Activated naive CD4-positive, alpha-beta T cell treated with anti-CD3 and anti-CD28 coated beads for 36 hours (primary cell): ENCODE measurements at regions not wholly inside any gene's neighbourhood (a gene's known extent, or its start where the extent isn't known, plus 50 kb on each side); places are given as distances from the start of the nearest gene placed in this dataset.
A peak's percentile ranks its signal among the peaks of the same experiment; 100 is the strongest.
"Not testable (repeated sequence)": the region's sequence is repeated elsewhere in the genome, so short reads cannot be mapped to it uniquely, and the experiment has no call there.

Experiments
- CTCF ChIA-PET: fragments of 350-600 bp; sonication (Branson Sonifier 250); formaldehyde crosslinking; loops from one replicate; lab custom pipeline; 2021; ENCODE audit warnings: antibody characterized with exemption; lab: Charles Lee
- DNase-seq: peaks from one replicate; pipeline ENCODE4 v3.0.0-alpha.2; 2020
- H3K27ac Mint-ChIP-seq: one replicate; pipeline ENCODE4 v1.8.0; 2021; ENCODE audit warnings: mild to moderate bottlenecking, mixed read lengths
- H3K27me3 Mint-ChIP-seq: one replicate; pipeline ENCODE4 v1.8.0; 2021; ENCODE audit warnings: low read depth, mixed read lengths
- H3K36me3 Mint-ChIP-seq: one replicate; pipeline ENCODE4 v1.8.0; 2021; ENCODE audit warnings: low read depth, mixed read lengths
- H3K4me1 Mint-ChIP-seq: one replicate; pipeline ENCODE4 v1.8.0; 2021; ENCODE audit warnings: low read depth, mixed read lengths
- H3K4me3 Mint-ChIP-seq: one replicate; pipeline ENCODE4 v1.8.0; 2021; ENCODE audit warnings: mild to moderate bottlenecking, moderate library complexity, mixed read lengths
- H3K9me3 Mint-ChIP-seq: one replicate; pipeline ENCODE4 v1.8.0; 2021; ENCODE audit warnings: mixed read lengths
- intact Hi-C: fragments of 100-400 bp; cut with micrococcal nuclease; formaldehyde crosslinking; loops from one replicate; pipeline ENCODE4 v1.15.1; 2023

DNA sequence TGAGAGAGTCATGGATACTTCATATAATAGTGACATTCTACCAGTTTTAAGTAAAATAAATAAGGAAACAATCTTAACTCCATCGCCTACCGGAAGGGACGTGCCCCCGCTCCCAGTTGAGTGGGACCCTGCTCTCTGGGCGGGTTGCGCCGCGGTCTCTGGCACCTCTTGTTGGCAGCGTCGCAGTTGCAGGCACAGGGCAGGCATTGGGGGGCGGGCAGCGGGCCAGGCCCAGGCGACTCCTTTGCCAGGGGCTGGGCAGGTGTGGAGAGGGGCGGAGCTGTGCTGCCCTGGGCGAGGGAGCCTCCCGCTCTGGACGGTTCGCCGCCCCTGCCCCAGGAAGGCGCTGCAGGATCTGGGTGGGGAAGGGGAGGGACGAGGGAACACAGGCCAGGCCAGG is 1500.6 kb downstream of the FOXD4L5 start:
- H3K36me3 Mint-ChIP-seq, intact Hi-C loops, H3K4me1 Mint-ChIP-seq, H3K27ac Mint-ChIP-seq, H3K9me3 Mint-ChIP-seq, CTCF ChIA-PET, H3K4me3 Mint-ChIP-seq, H3K27me3 Mint-ChIP-seq, DNase-seq: not testable (repeated sequence)

DNA sequence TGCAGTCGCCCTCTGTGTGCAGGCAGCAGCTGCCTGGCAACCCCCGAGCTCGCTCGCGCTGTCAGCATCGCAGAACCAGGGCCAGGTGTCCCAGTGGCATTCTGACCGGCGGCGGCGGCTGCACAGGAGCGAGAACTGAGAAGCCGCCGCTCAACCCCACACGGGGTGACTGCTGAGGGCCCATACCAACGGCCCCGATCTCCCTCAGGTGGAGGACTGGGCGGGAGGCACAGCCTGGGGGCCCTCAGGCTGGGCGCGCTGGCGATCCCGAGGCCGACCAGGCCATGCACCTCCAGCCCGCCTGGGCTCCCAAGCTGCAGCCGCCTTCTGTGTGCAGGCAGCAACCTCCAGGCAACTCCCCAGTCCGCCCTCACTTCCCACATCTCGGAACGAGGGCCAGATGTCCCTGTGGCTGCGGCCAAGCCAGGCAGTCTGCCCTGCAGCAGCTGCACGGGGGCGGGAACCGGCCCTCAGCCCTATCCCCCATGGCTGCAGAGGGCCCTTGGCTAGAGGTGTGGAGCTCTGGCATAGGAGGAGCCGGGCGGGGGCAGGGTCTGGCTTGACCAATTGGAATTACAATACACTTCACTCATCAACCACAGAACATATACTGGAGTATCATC is 1503.1 kb downstream of the FOXD4L5 start:
- H3K4me1 Mint-ChIP-seq, DNase-seq, H3K9me3 Mint-ChIP-seq, CTCF ChIA-PET, H3K4me3 Mint-ChIP-seq, H3K27ac Mint-ChIP-seq, H3K36me3 Mint-ChIP-seq, H3K27me3 Mint-ChIP-seq, intact Hi-C loops: not testable (repeated sequence)

DNA sequence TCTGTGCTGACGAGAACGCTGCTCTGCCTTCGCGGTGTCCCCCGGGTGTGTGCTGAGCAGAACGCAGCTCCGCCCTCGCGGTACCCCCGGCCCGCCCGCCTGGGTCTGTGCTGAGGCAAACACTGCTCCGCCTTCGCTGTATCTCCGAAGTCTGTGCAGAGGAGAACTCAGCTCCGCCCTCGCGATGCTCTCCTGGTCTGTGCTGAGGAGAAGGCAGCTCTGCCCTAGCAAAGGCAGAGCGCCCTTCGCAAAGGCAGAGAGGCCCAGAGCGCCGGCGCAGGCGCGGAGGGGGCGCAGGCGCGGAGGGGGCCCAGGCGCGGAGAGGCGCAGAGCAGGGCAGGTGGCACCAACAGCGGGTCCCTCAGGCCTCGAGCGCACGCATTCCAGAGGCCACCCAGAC is 1503.6 kb downstream of the FOXD4L5 start:
- H3K27ac Mint-ChIP-seq, DNase-seq, intact Hi-C loops, H3K4me1 Mint-ChIP-seq, H3K27me3 Mint-ChIP-seq, H3K9me3 Mint-ChIP-seq, H3K36me3 Mint-ChIP-seq, H3K4me3 Mint-ChIP-seq, CTCF ChIA-PET: not testable (repeated sequence)

DNA sequence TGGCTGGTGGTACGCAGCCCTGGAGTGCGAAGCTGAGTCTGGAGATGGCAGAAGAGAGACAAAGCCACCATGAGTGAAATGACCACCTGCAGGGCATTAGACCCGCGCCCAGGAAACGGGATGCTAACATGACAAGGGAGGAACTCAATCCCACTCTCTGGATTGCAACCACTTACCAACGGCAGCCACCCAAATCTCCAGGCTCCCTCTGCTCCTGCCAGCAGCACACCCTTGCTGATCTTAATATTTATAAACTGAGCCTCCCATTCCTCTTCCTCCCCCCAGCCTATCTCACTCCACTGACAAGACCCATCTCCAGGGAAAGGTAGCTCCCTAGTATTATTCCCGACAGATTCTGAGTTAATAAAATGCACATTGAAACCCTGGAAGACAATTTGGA is 1508.8 kb downstream of the FOXD4L5 start:
- CTCF ChIA-PET, H3K4me3 Mint-ChIP-seq, H3K36me3 Mint-ChIP-seq, H3K9me3 Mint-ChIP-seq, H3K4me1 Mint-ChIP-seq, H3K27ac Mint-ChIP-seq, intact Hi-C loops, DNase-seq, H3K27me3 Mint-ChIP-seq: not testable (repeated sequence)

DNA sequence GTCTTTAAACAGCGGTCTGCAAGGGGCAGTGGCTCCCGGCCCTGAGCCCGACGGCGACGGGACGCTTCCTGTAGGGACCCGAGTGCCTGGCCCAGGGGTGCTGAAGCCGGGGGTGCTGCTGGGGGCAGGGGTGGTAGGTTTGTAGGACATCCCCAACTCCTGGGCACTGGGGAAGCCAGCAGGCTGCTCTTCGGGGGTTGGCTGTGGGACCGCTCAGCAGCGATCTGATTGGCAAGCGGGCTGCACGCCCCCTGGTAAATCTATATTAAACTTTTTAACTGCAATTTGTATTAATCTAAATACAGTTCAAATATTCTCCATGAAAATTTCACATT is 1510.0 kb downstream of the FOXD4L5 start:
- DNase-seq, H3K4me1 Mint-ChIP-seq, H3K4me3 Mint-ChIP-seq, intact Hi-C loops, CTCF ChIA-PET, H3K27me3 Mint-ChIP-seq, H3K27ac Mint-ChIP-seq, H3K9me3 Mint-ChIP-seq, H3K36me3 Mint-ChIP-seq: not testable (repeated sequence)

DNA sequence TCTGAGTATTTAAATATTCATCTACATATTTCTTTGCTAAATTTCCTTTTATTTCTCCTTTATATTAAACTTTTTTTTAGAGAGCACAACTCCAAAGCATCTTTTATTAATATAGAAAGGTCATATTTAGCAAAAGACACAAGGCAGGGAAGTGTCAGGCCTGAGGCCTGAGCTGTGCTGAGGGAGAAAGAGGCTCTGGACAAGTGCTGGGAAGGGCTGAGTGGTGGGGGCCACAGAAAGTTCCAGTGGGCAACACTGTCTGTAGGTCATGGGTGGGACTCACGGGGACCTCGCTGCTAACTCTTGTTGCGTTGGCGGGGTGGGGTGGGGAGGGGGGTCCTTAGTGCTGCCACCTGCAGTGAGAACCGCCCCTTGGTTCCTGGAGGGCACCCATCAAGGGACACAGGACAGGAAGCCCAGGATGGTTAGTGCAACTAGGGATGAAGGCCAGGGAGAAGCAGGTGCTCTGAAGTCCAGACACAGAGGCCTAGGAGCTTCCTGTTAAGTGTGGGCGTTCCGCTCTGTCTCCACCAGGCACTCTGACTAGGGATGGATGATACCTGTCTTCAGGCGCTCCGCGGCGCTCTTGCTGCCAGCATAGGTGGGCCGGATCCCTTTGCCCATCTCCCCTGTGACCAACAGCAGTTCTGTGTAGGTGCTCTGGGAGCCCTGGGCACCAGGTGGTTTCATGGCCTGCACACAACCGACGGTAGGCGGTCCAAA is 1510.5 kb downstream of the FOXD4L5 start:
- intact Hi-C loops, H3K4me3 Mint-ChIP-seq, CTCF ChIA-PET, DNase-seq, H3K4me1 Mint-ChIP-seq, H3K27me3 Mint-ChIP-seq, H3K36me3 Mint-ChIP-seq, H3K9me3 Mint-ChIP-seq, H3K27ac Mint-ChIP-seq: not testable (repeated sequence)

DNA sequence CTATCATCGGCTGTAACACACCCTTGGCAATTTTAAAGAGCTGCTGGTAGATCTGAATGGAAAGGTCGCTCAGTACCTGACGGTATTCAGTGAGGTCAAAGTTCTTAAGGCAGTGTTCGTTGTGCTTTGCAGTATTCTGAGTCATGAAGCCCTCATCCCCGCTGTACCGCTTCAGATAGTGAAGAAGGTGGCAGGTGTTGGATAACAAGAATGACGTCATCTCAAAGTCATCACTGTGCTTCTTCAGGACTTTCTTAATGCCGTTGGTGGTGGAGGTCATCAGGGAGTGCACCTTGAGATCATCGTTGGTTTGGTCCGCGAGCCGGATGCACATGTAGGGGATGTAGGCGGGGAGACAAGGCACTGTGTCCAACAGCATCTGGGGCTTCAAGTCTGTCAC is 1522.8 kb downstream of the FOXD4L5 start:
- H3K9me3 Mint-ChIP-seq, DNase-seq, H3K27ac Mint-ChIP-seq, H3K4me1 Mint-ChIP-seq, H3K4me3 Mint-ChIP-seq, intact Hi-C loops, H3K27me3 Mint-ChIP-seq, CTCF ChIA-PET, H3K36me3 Mint-ChIP-seq: not testable (repeated sequence)

DNA sequence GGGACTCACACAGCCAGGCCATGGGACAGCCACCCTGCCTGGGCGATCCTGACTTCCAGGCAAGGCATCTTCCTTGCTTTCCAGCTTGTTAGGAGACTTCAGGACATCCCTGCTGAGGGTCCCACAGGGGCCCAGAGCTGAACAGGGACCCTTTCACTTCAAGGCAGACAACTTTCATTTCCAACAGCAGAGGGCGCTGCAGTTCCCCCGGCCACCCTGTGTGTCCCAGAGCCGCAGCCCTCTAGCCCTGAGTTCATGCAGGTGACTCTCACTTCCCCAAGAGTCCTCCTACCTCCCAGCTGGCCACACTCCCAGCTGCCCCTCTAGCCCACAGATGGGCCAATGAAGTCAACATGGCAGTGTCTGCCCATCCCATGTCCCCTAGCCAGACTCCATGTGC is 1556.0 kb downstream of the FOXD4L5 start:
- H3K4me3 Mint-ChIP-seq, H3K27me3 Mint-ChIP-seq, H3K36me3 Mint-ChIP-seq, H3K9me3 Mint-ChIP-seq, H3K4me1 Mint-ChIP-seq, DNase-seq, H3K27ac Mint-ChIP-seq, CTCF ChIA-PET, intact Hi-C loops: not testable (repeated sequence)

DNA sequence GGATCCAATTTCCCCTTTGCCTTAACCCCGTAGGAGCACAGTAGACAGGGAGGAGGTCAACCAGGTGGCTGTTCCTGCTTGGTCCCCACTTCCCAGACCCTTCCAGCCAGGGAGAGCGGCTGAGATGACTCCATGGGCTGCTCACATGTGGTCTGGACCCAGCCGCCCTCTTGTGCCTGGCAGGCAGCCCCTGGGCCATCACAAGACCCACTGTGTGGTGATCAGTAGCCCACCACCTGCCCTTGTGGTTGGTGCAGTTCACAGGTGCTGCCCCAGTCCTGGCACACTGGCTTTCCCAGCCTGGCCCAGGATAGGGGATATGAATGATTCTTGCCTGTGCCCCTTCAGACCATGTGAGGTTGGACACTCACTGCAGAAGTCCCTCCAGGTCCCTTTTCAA is 1556.7 kb downstream of the FOXD4L5 start:
- CTCF ChIA-PET = no interaction called here
- H3K36me3 Mint-ChIP-seq = no peaks in the 10 kb centered on the region
- DNase-seq = no peak
- no peak overlapping the region for H3K4me3 Mint-ChIP-seq
- no peaks in the 10 kb centered on the region for H3K4me1 Mint-ChIP-seq
- H3K9me3 Mint-ChIP-seq = peaks cover 1% of the 10 kb centered on the region
- intact Hi-C loops = no loop called here
- no peaks in the 10 kb centered on the region for H3K27me3 Mint-ChIP-seq
- no peak overlapping the region for H3K27ac Mint-ChIP-seq

DNA sequence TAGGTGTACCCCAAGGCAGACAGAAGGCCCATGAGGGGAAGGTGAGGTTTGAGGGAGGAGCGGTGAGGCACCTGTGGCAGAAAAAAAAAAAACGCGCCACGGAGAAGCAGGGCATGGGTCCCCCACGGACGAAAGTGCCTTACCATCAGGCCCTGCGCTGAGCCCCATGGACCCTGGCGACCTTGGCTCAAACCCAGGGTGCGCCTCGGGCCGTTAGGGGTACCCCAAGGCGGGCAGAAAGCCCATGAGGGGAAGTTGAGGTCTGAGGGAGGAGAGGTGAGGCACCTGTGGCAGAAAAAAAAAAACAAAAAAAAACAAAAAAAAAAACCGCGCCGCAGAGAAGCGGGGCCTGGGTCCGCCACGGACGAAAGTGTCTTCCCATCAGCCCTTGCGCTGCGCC is 1576.7 kb downstream of the FOXD4L5 start:
- H3K27me3 Mint-ChIP-seq, CTCF ChIA-PET, H3K27ac Mint-ChIP-seq, H3K9me3 Mint-ChIP-seq, intact Hi-C loops, H3K4me1 Mint-ChIP-seq, DNase-seq, H3K36me3 Mint-ChIP-seq, H3K4me3 Mint-ChIP-seq: not testable (repeated sequence)

DNA sequence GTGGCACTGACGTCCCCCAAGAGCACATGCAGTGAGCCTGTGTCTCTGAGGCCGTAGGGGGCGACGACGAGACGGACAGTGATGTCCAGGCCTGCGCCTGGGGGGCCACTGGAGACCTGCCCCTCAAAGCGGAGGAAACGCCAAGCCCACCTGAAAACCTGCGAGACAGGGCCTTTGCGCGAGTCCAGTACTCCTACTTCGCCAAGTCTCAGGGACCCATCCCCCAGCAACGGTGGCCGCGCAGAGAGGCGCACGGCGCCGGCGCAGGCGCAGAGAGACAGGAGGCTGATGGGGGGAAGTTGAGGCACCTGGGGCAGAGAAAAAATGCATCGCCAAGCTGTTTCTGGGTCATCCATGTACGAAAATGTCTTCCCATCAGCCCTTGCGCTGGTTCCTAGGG is 1580.6 kb downstream of the FOXD4L5 start:
- not testable (repeated sequence) for H3K36me3 Mint-ChIP-seq

DNA sequence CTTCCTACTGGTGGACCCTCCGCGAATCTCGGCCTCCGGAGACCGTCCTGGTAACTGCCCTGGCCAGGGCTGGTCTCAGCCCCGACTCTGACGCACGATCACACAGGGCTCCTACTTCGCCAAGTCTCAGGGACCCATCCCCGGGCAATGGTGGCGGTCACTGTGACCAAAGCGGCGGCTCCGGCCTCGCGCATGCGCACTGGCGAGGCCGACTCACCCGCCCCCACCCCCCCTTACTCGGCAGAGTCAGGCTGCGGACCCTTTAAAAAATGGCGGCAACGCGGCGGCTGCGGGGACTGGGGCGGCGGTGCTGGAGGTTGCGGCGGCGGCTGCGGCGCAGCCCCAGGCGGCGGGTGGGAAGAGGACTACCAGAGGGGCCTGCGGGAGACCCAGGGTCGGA is 1581.3 kb downstream of the FOXD4L5 start:
- H3K27ac Mint-ChIP-seq, H3K4me3 Mint-ChIP-seq, H3K4me1 Mint-ChIP-seq, intact Hi-C loops, H3K27me3 Mint-ChIP-seq, H3K9me3 Mint-ChIP-seq, H3K36me3 Mint-ChIP-seq, CTCF ChIA-PET: not testable (repeated sequence)
- DNase-seq = peak; percentile 28

More for the DNA sequence above, 1580.6 kb downstream of the FOXD4L5 start:
- intact Hi-C loops, H3K9me3 Mint-ChIP-seq, CTCF ChIA-PET, DNase-seq, H3K27ac Mint-ChIP-seq, H3K27me3 Mint-ChIP-seq, H3K4me1 Mint-ChIP-seq, H3K4me3 Mint-ChIP-seq: not testable (repeated sequence)

DNA sequence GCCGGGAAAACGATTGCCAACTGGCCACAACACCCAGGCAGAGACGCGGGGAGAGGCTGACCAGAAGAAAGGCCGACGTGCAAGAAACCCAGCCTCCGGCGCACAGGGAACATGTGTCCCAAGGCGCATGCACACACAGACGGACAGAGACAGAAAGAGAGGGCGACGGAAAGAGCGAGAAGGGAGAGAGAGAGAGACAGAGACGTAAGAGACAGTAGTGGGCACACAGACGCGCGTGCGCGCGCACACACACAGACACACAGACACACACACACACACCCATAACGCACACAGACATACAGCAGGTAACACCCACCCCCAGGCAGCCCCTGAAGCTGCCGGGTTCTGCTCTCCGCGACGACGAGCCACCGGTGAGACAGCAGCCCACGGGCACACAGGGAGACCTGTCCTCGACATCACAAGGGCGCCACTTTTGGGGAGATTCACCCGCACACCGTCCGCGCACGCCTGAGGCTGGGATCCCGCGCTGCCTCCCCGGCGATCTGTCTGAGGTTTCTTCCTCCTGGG is 1581.8 kb downstream of the FOXD4L5 start:
- DNase-seq, H3K27me3 Mint-ChIP-seq, H3K4me1 Mint-ChIP-seq, H3K27ac Mint-ChIP-seq, H3K36me3 Mint-ChIP-seq, H3K9me3 Mint-ChIP-seq, H3K4me3 Mint-ChIP-seq, CTCF ChIA-PET, intact Hi-C loops: not testable (repeated sequence)
